ENCODE measurements at regions not wholly inside any gene's neighbourhood (a gene's known extent, or its start where the extent isn't known, plus 50 kb on each side); places are given as distances from the start of the nearest gene placed in this dataset.

DNA sequence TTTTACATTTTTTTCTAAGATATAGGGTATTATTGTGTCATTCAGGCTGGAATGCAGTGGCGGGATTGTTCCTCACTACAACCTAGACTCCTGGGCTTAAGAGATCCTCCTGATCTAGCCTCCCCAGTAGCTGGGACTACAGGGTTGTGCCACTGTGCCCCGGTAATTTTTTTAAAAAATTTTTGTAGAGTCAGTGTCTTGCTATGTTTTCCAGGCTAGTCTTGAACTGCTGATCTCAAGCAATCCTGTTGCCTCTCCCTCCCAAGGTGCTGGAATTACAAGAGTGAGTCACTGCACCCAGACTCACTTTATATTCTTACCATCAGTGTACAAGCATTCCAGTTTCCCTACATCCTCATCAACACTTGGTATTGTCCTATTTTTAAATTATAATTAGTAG is 156.4 kb upstream of the GYPA start:
- TF ChIP-seq CTCF (IDR thresholded peaks at IDR 0.05) = no peak
- no peak for TF ChIP-seq POLR2A (IDR thresholded peaks at IDR 0.05)
